ENCODE measurements at regions not wholly inside any gene's neighbourhood (a gene's known extent, or its start where the extent isn't known, plus 50 kb on each side); places are given as distances from the start of the nearest gene placed in this dataset.
A peak's percentile ranks its signal among the peaks of the same experiment; 100 is the strongest.

GRCh38 chr2:48912110-48912509, 156.6 kb upstream of the LHCGR start:
- H3K27ac Mint-ChIP-seq: no peak overlapping the region
- H3K36me3 Mint-ChIP-seq: no peaks in the 10 kb centered on the region
- ATAC-seq (replicated peaks): no peak
- DNase-seq: no peak
- no peaks in the 10 kb centered on the region for H3K4me1 Mint-ChIP-seq
- H3K4me3 Mint-ChIP-seq: no peak overlapping the region
- H3K9me3 Mint-ChIP-seq: peaks cover 0 to 2% of the 10 kb centered on the region in 2 donors
- H3K27me3 Mint-ChIP-seq: peaks cover 0 to 3% of the 10 kb centered on the region in 2 donors

- Mint-ChIP-seq H3K27me3 (peaks cover 6 to 7% of the 10 kb centered on the region in 2 donors), H3K36me3 (no peaks in the 10 kb centered on the region), H3K27ac (no peak overlapping the region), H3K4me1 (no peaks in the 10 kb centered on the region), H3K9me3 (peaks cover 0 to 2% of the 10 kb centered on the region in 2 donors), H3K4me3 (no peak overlapping the region)
- DNase-seq: no peak
- ATAC-seq (replicated peaks): no peak
Observed at GRCh38 chr2:48910961-48911360, 155.4 kb upstream of the LHCGR start.

- H3K4me3 Mint-ChIP-seq: no peak overlapping the region
- H3K36me3 Mint-ChIP-seq: no peaks in the 10 kb centered on the region
- no peak overlapping the region for H3K27ac Mint-ChIP-seq
- DNase-seq (no peak), ATAC-seq (replicated peaks) (no peak)
- H3K4me1 Mint-ChIP-seq: no peaks in the 10 kb centered on the region
- peaks cover 7 to 11% of the 10 kb centered on the region in 2 donors for H3K27me3 Mint-ChIP-seq
- H3K9me3 Mint-ChIP-seq: peaks cover 0 to 3% of the 10 kb centered on the region in 2 donors
Observed at GRCh38 chr2:48906633-48907032, 151.1 kb upstream of the LHCGR start.

GRCh38 chr2:48905696-48906095, 150.2 kb upstream of the LHCGR start:
- no peak for DNase-seq
- Mint-ChIP-seq H3K27ac (no peak overlapping the region), H3K9me3 (peaks cover 0 to 4% of the 10 kb centered on the region in 2 donors), H3K27me3 (peaks cover 7 to 11% of the 10 kb centered on the region in 2 donors), H3K4me1 (no peaks in the 10 kb centered on the region), H3K36me3 (no peaks in the 10 kb centered on the region), H3K4me3 (no peak overlapping the region)
- no peak for ATAC-seq (replicated peaks)

GRCh38 chr2:48902521-48902920, 147.0 kb upstream of the LHCGR start:
- Mint-ChIP-seq H3K27me3 (peaks cover 5 to 11% of the 10 kb centered on the region in 2 donors), H3K36me3 (no peaks in the 10 kb centered on the region), H3K4me1 (no peaks in the 10 kb centered on the region), H3K4me3 (no peak overlapping the region), H3K9me3 (peaks cover 0 to 4% of the 10 kb centered on the region in 2 donors), H3K27ac (no peak overlapping the region)
- no peak for ATAC-seq (replicated peaks)
- DNase-seq: no peak

- H3K4me3 Mint-ChIP-seq: no peak overlapping the region
- peaks cover 5 to 8% of the 10 kb centered on the region in 2 donors for H3K27me3 Mint-ChIP-seq
- peaks cover 0 to 4% of the 10 kb centered on the region in 2 donors for H3K9me3 Mint-ChIP-seq
- no peaks in the 10 kb centered on the region for H3K36me3 Mint-ChIP-seq
- DNase-seq (no peak), ATAC-seq (replicated peaks) (no peak)
- no peaks in the 10 kb centered on the region for H3K4me1 Mint-ChIP-seq
- no peak overlapping the region for H3K27ac Mint-ChIP-seq
Observed at GRCh38 chr2:48901416-48901815, 145.9 kb upstream of the LHCGR start.

- Mint-ChIP-seq H3K9me3 (peaks cover 0 to 4% of the 10 kb centered on the region in 2 donors), H3K27me3 (peaks cover 2 to 4% of the 10 kb centered on the region in 2 donors), H3K27ac (no peak overlapping the region), H3K36me3 (no peaks in the 10 kb centered on the region), H3K4me3 (no peak overlapping the region), H3K4me1 (no peaks in the 10 kb centered on the region)
- ATAC-seq (replicated peaks) (no peak), DNase-seq (no peak)
Observed at GRCh38 chr2:48901015-48901343, 145.5 kb upstream of the LHCGR start.

GRCh38 chr2:48900321-48901014, 144.9 kb upstream of the LHCGR start:
- Mint-ChIP-seq H3K4me1 (no peaks in the 10 kb centered on the region), H3K9me3 (peaks cover 0 to 4% of the 10 kb centered on the region in 2 donors), H3K36me3 (no peaks in the 10 kb centered on the region), H3K27me3 (no peaks in the 10 kb centered on the region), H3K4me3 (no peak overlapping the region), H3K27ac (no peak overlapping the region)
- ATAC-seq (replicated peaks) (no peak), DNase-seq (no peak)

GRCh38 chr2:48896870-48897269, 141.3 kb upstream of the LHCGR start:
- H3K27ac Mint-ChIP-seq: no peak overlapping the region
- H3K4me3 Mint-ChIP-seq: no peak overlapping the region
- ATAC-seq (replicated peaks): no peak
- peaks cover 0 to 2% of the 10 kb centered on the region in 2 donors for H3K9me3 Mint-ChIP-seq
- no peaks in the 10 kb centered on the region for H3K27me3 Mint-ChIP-seq
- no peaks in the 10 kb centered on the region for H3K36me3 Mint-ChIP-seq
- no peak for DNase-seq
- H3K4me1 Mint-ChIP-seq: no peaks in the 10 kb centered on the region

- peaks cover 0 to under 1% of the 10 kb centered on the region in 2 donors for H3K9me3 Mint-ChIP-seq
- no peak overlapping the region for H3K27ac Mint-ChIP-seq
- ATAC-seq (replicated peaks) (no peak), DNase-seq (no peak)
- H3K36me3 Mint-ChIP-seq: no peaks in the 10 kb centered on the region
- H3K4me3 Mint-ChIP-seq: no peak overlapping the region
- no peaks in the 10 kb centered on the region for H3K27me3 Mint-ChIP-seq
- no peaks in the 10 kb centered on the region for H3K4me1 Mint-ChIP-seq
Observed at GRCh38 chr2:48890454-48891131, 135.1 kb upstream of the LHCGR start.

- Mint-ChIP-seq H3K9me3 (peaks cover 4% of the 10 kb centered on the region in 2 donors), H3K4me3 (no peak overlapping the region), H3K4me1 (no peaks in the 10 kb centered on the region), H3K27me3 (no peaks in the 10 kb centered on the region), H3K36me3 (no peaks in the 10 kb centered on the region), H3K27ac (no peak overlapping the region)
- ATAC-seq (replicated peaks): no peak
- DNase-seq: no peak
Observed at GRCh38 chr2:48888066-48888465, 132.5 kb upstream of the LHCGR start.

GRCh38 chr2:48886919-48887318, 131.4 kb upstream of the LHCGR start:
- no peak overlapping the region for H3K4me3 Mint-ChIP-seq
- H3K4me1 Mint-ChIP-seq: no peaks in the 10 kb centered on the region
- H3K27me3 Mint-ChIP-seq: no peaks in the 10 kb centered on the region
- DNase-seq (no peak), ATAC-seq (replicated peaks) (no peak)
- H3K36me3 Mint-ChIP-seq: no peaks in the 10 kb centered on the region
- H3K9me3 Mint-ChIP-seq: peaks cover 4% of the 10 kb centered on the region in 2 donors
- no peak overlapping the region for H3K27ac Mint-ChIP-seq

- no peak for DNase-seq
- H3K27me3 Mint-ChIP-seq: no peaks in the 10 kb centered on the region
- ATAC-seq (replicated peaks): no peak
Observed at GRCh38 chr2:48885841-48886240, 130.3 kb upstream of the LHCGR start.

GRCh38 chr2:48883661-48884060, 128.1 kb upstream of the LHCGR start:
- no peak for ATAC-seq (replicated peaks)
- no peak overlapping the region for H3K27ac Mint-ChIP-seq

More at GRCh38 chr2:48885841-48886240, 130.3 kb upstream of the LHCGR start:
- H3K9me3 Mint-ChIP-seq: peaks cover 4% of the 10 kb centered on the region in 2 donors
- H3K4me1 Mint-ChIP-seq: no peaks in the 10 kb centered on the region
- H3K27ac Mint-ChIP-seq: no peak overlapping the region
- H3K4me3 Mint-ChIP-seq: no peak overlapping the region
- H3K36me3 Mint-ChIP-seq: no peaks in the 10 kb centered on the region

GRCh38 chr2:48874282-48874681, 118.8 kb upstream of the LHCGR start:
- DNase-seq (no peak), ATAC-seq (replicated peaks) (peak in 1 of 2 donors; percentile 33)
- H3K9me3 Mint-ChIP-seq: no peaks in the 10 kb centered on the region
- no peaks in the 10 kb centered on the region for H3K27me3 Mint-ChIP-seq
- no peaks in the 10 kb centered on the region for H3K36me3 Mint-ChIP-seq
- H3K27ac Mint-ChIP-seq: no peak overlapping the region
- no peak overlapping the region for H3K4me3 Mint-ChIP-seq
- H3K4me1 Mint-ChIP-seq: no peaks in the 10 kb centered on the region

More at GRCh38 chr2:48883661-48884060, 128.1 kb upstream of the LHCGR start:
- DNase-seq: no peak
- H3K27me3 Mint-ChIP-seq: no peaks in the 10 kb centered on the region
- H3K36me3 Mint-ChIP-seq: no peaks in the 10 kb centered on the region
- H3K4me3 Mint-ChIP-seq: no peak overlapping the region
- peaks cover 4% of the 10 kb centered on the region in 2 donors for H3K9me3 Mint-ChIP-seq
- no peaks in the 10 kb centered on the region for H3K4me1 Mint-ChIP-seq

Data from stimulated activated naive B cell treated with anti-CD40 and anti-IgM and Interleukin-4, amounts not matched to agents 10 μg/mL and 1 μg/mL and 100 μg/mL, for 72 hours (primary cell).